Lower leg skin (tissue), 4 donors: ENCODE measurements at regions not wholly inside any gene's neighbourhood (a gene's known extent, or its start where the extent isn't known, plus 50 kb on each side); places are given as distances from the start of the nearest gene placed in this dataset.

Experiments
- DNase-seq, 2 donors: peaks; one replicate each; pipeline ENCODE4 v3.0.0-alpha.2; 2019; ENCODE audit warnings: low spot score in 2 of 2
- H3K4me3 ChIP-seq: fragments of 200-600 bp; sonication (generic); 2 replicates; pipeline ENCODE4 v1.5.1; 2017; ENCODE audit warnings: mild to moderate bottlenecking, low read depth; ENCODE audit not compliant: poor library complexity, severe bottlenecking
- CTCF ChIP-seq, 3 donors: fragments of 450-650 bp; IDR thresholded peaks; one replicate each; pipeline ENCODE4 v1.5.1; 2016; ENCODE audit warnings: antibody characterized with exemption in 3 of 3, mild to moderate bottlenecking in 3 of 3, moderate library complexity in 2 of 3
- POLR2A ChIP-seq, 2 donors: fragments of 450-650 bp; IDR thresholded peaks; one replicate each; pipeline ENCODE4 v1.6.1; 2016 to 2017; ENCODE audit warnings: antibody characterized with exemption in 2 of 2, mild to moderate bottlenecking in 1 of 2, moderate library complexity in 1 of 2
- WGBS, 2 donors: methylation state at CpG; one replicate each; pipeline ENCODE4 v1.1.5; 2018; 5-methylcytosine and 5-hydroxymethylcytosine counted together
- intact Hi-C: fragments of 100-400 bp; cut with DNase I; formaldehyde crosslinking; loops from one replicate; pipeline ENCODE4 v1.15.0; 2023; ENCODE audit warnings: low total_unique reads

GRCh38 chr7:36100226-36100625, 52.8 kb upstream of the EEPD1 start:
- no peak overlapping the region for H3K4me3 ChIP-seq
- TF ChIP-seq CTCF (IDR thresholded peaks at IDR 0.05): no peak
- no peak for TF ChIP-seq POLR2A (IDR thresholded peaks at IDR 0.05)
- 24 to 65% methylated on average over 2 of the region's 2 CpGs for WGBS, 2 donors
- intact Hi-C loops: no loop called here
- DNase-seq: no peak

- TF ChIP-seq CTCF (IDR thresholded peaks at IDR 0.05) (no peak), POLR2A (IDR thresholded peaks at IDR 0.05) (no peak)
- WGBS, 2 donors: 61% methylated on average over 1 of the region's 1 CpG
- no peak overlapping the region for H3K4me3 ChIP-seq
- intact Hi-C loops: no loop called here
- DNase-seq: no peak
Observed at GRCh38 chr7:36100634-36101033, 52.4 kb upstream of the EEPD1 start.
